ENCODE measurements at regions not wholly inside any gene's neighbourhood (a gene's known extent, or its start where the extent isn't known, plus 50 kb on each side); places are given as distances from the start of the nearest gene placed in this dataset.

- Histone ChIP-seq H3K27ac (ENCODE audit: insufficient read depth, low read depth, low read length) (no peak overlapping the region), H3K36me3 (ENCODE audit: control insufficient read depth in 2 of 2, extremely low read depth in 1 of 2, insufficient read depth in 2 of 2, low read length in 2 of 2) (no peaks in the 10 kb centered on the region), H3K4me2 (ENCODE audit: insufficient read depth, low read length) (no peak overlapping the region), H2AFZ (ENCODE audit: low read depth, low read length) (no peak overlapping the region), H3K4me3 (replicated peaks in 1 of 3; ENCODE audit: insufficient read depth in 1 of 3, low read depth in 1 of 3, low read length in 3 of 3) (no peak overlapping the region), H3K9me1 (replicated peaks; ENCODE audit: control insufficient read depth, extremely low read depth, insufficient read depth, low read length) (no peaks in the 10 kb centered on the region), H3K9ac (replicated peaks; ENCODE audit: extremely low read depth, insufficient read depth, low read length) (no peak overlapping the region), H3K27me3 (ENCODE audit: control insufficient read depth in 2 of 2, insufficient read depth in 2 of 2, low read length in 2 of 2) (no peaks in the 10 kb centered on the region), H3K9me3 (replicated peaks; ENCODE audit: control insufficient read depth, insufficient read depth, low read length) (no peaks in the 10 kb centered on the region), H3K79me2 (ENCODE audit: control insufficient read depth, insufficient read depth, low read length) (no peaks in the 10 kb centered on the region), H4K20me1 (replicated peaks; ENCODE audit: control insufficient read depth, extremely low read depth, insufficient read depth, low read length) (no peaks in the 10 kb centered on the region), H3K4me1 (ENCODE audit: control insufficient read depth, extremely low read depth, insufficient read depth, low read length) (no peaks in the 10 kb centered on the region)
- intact Hi-C loops (cut with micrococcal nuclease): no loop called here
- BruUV-seq (replicated peaks): no TSS peak
- FAIRE-seq (no peak), DNase-seq (ENCODE audit: low read depth, low spot score) (no peak)
- TF ChIP-seq EZH2 (IDR thresholded peaks at IDR 0.05; ENCODE audit: borderline replicate concordance, low read depth, low read length, severe bottlenecking) (no peak), MAX (IDR thresholded peaks at IDR 0.05; ENCODE audit: insufficient read depth, insufficient read length) (no peak), GATA2 (IDR thresholded peaks at IDR 0.05; ENCODE audit: insufficient read depth, insufficient read length, low read depth, low read length) (no peak), FOS (IDR thresholded peaks at IDR 0.05; ENCODE audit: borderline replicate concordance, insufficient read depth, low read length) (no peak), JUN (IDR thresholded peaks at IDR 0.05; ENCODE audit: borderline replicate concordance, insufficient read depth, insufficient read length, low read depth) (no peak), POLR2A (IDR thresholded peaks at IDR 0.05; ENCODE audit: low read depth, low read length) (no peak), MYC (IDR thresholded peaks at IDR 0.05; ENCODE audit: low read depth, low read length) (no peak), POLR2AphosphoS5 (IDR thresholded peaks at IDR 0.05; ENCODE audit: insufficient read depth, low read depth, low read length) (no peak), CTCF (IDR thresholded peaks at IDR 0.05; ENCODE audit: extremely low read depth in 1 of 2, insufficient read depth in 1 of 2, low read depth in 1 of 2, low read length in 2 of 2) (no peak)
- ChIA-PET CTCF (no interaction called here), POLR2A (no interaction called here)
- dilution Hi-C loops (cut with MboI; ENCODE audit: extremely low pct_ligation_motif_present, low sequenced_read_pairs): no loop called here
Measured at GRCh38 chr9:117470455-117470854, 55.6 kb upstream of the ASTN2 start.
